ENCODE measurements at regions not wholly inside any gene's neighbourhood (a gene's known extent, or its start where the extent isn't known, plus 50 kb on each side); places are given as distances from the start of the nearest gene placed in this dataset.

DNA sequence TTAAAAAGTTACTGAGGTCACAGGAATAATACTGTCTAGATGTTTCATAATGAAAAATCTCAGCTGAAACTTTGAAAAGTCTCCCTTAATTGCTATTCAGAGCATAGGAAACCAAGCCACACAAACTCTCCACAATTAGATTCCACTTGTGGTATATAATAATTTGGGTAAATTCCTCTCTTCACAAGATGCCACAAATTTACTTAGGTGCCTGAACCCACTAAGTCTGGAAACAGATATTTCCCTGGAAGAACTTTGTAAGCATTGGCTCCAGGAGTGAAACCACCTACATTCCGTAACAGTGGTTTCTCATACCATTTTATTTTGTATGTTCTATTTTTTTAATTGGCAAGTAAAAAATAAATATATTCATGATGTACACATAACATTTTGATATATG lies 493.4 kb downstream of the SEMA3D start:
- Mint-ChIP-seq H3K36me3 (ENCODE audit: insufficient read depth, unreplicated experiment) (no peaks in the 10 kb centered on the region), H3K4me3 (ENCODE audit: unreplicated experiment) (no peak overlapping the region), H3K9me3 (ENCODE audit: unreplicated experiment) (peaks cover 11% of the 10 kb centered on the region), H3K27ac (ENCODE audit: unreplicated experiment) (no peak overlapping the region), H3K4me1 (ENCODE audit: low read depth, unreplicated experiment) (no peaks in the 10 kb centered on the region), H3K27me3 (ENCODE audit: insufficient read depth, unreplicated experiment) (no peaks in the 10 kb centered on the region)
- H3K27me3 ChIP-seq (replicated peaks; ENCODE audit: control insufficient read depth, insufficient read depth, low read length), result no peaks in the 10 kb centered on the region
- intact Hi-C loops (cut with micrococcal nuclease; ENCODE audit: unreplicated experiment), result no loop called here
- no peaks in the 10 kb centered on the region for H3K36me3 ChIP-seq (ENCODE audit: control insufficient read depth, insufficient read depth, low read length)
- no peak for DNase-seq
- CTCF ChIA-PET, result no interaction called here
- H3K4me1 ChIP-seq, result no peaks in the 10 kb centered on the region
- POLR2A ChIA-PET, result no interaction called here
- BruUV-seq (replicated peaks), result no TSS peak
- no peaks in the 10 kb centered on the region for H3K9me3 ChIP-seq
- no peak overlapping the region for H3K4me3 ChIP-seq (ENCODE audit: low read depth, low read length)
- TF ChIP-seq, protein P1, sequence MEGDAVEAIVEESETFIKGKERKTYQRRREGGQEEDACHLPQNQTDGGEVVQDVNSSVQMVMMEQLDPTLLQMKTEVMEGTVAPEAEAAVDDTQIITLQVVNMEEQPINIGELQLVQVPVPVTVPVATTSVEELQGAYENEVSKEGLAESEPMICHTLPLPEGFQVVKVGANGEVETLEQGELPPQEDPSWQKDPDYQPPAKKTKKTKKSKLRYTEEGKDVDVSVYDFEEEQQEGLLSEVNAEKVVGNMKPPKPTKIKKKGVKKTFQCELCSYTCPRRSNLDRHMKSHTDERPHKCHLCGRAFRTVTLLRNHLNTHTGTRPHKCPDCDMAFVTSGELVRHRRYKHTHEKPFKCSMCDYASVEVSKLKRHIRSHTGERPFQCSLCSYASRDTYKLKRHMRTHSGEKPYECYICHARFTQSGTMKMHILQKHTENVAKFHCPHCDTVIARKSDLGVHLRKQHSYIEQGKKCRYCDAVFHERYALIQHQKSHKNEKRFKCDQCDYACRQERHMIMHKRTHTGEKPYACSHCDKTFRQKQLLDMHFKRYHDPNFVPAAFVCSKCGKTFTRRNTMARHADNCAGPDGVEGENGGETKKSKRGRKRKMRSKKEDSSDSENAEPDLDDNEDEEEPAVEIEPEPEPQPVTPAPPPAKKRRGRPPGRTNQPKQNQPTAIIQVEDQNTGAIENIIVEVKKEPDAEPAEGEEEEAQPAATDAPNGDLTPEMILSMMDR (IDR thresholded peaks at IDR 0.05; ENCODE audit: insufficient read depth in 1 of 2, low read depth in 1 of 2, low read length in 1 of 2, severe bottlenecking in 1 of 2, unreplicated experiment in 1 of 2), result no peak

DNA sequence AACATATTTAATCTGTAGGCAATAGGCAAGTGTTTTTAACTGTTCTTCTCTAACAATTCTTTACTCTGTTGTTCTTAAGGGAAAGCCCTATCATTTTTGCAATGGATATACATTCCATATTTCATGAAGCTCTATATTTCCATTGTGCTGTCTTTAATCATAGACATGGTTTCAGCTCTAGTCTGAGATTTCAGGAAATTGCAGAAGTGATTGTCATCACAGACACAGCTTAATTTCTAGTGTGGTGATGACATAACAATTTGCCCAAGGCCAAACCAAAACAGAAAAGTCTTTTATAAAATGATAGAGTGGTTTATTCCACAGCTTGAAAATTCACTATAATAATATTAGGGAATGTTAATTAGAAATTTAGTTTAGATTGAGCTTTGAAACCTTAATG lies 494.1 kb upstream of the SEMA3A start:
- intact Hi-C loops (cut with micrococcal nuclease; ENCODE audit: unreplicated experiment), result no loop called here
- H3K27me3 Mint-ChIP-seq (ENCODE audit: insufficient read depth, unreplicated experiment), result no peaks in the 10 kb centered on the region
- TF ChIP-seq, protein P1 (IDR thresholded peaks at IDR 0.05; ENCODE audit: insufficient read depth in 1 of 2, low read depth in 1 of 2, low read length in 1 of 2, severe bottlenecking in 1 of 2, unreplicated experiment in 1 of 2), result no peak
- Histone ChIP-seq H3K27me3 (replicated peaks; ENCODE audit: control insufficient read depth, insufficient read depth, low read length) (no peaks in the 10 kb centered on the region), H3K4me1 (no peaks in the 10 kb centered on the region), H3K9me3 (no peaks in the 10 kb centered on the region), H3K36me3 (ENCODE audit: control insufficient read depth, insufficient read depth, low read length) (no peaks in the 10 kb centered on the region), H3K4me3 (ENCODE audit: low read depth, low read length) (no peak overlapping the region)
- H3K36me3 Mint-ChIP-seq (ENCODE audit: insufficient read depth, unreplicated experiment), result no peaks in the 10 kb centered on the region
- POLR2A ChIA-PET, result no interaction called here
- peaks cover 11% of the 10 kb centered on the region for H3K9me3 Mint-ChIP-seq (ENCODE audit: unreplicated experiment)
- H3K27ac Mint-ChIP-seq (ENCODE audit: unreplicated experiment), result no peak overlapping the region
- no TSS peak for BruUV-seq (replicated peaks)
- H3K4me1 Mint-ChIP-seq (ENCODE audit: low read depth, unreplicated experiment), result no peaks in the 10 kb centered on the region
- CTCF ChIA-PET, result no interaction called here
- no peak overlapping the region for H3K4me3 Mint-ChIP-seq (ENCODE audit: unreplicated experiment)
- no peak for DNase-seq

DNA sequence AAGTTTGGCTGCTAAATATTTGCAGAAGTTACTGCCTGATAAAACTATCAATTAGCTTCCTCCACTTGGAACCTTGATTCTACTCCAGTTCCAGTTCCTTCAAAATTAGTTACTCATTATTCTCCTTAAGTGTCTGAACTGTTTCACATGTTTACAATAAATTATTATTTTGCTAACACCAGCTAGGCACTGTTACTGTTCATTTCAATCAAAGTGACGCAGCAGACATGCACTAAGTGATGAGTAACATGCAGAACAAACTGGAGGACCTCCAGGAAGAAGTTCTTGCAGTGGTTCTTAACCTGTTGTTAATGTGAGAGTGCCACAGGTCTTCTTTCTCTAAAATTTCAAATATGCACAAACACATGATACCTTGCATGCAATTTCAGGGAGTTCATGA lies 491.8 kb upstream of the SEMA3A start:
- Mint-ChIP-seq H3K36me3 (ENCODE audit: insufficient read depth, unreplicated experiment) (no peaks in the 10 kb centered on the region), H3K9me3 (ENCODE audit: unreplicated experiment) (peaks cover 11% of the 10 kb centered on the region), H3K27ac (ENCODE audit: unreplicated experiment) (no peak overlapping the region), H3K27me3 (ENCODE audit: insufficient read depth, unreplicated experiment) (no peaks in the 10 kb centered on the region), H3K4me1 (ENCODE audit: low read depth, unreplicated experiment) (peaks cover 8% of the 10 kb centered on the region), H3K4me3 (ENCODE audit: unreplicated experiment) (no peak overlapping the region)
- no peak overlapping the region for H3K4me3 ChIP-seq (ENCODE audit: low read depth, low read length)
- H3K27me3 ChIP-seq (replicated peaks; ENCODE audit: control insufficient read depth, insufficient read depth, low read length), result no peaks in the 10 kb centered on the region
- no peaks in the 10 kb centered on the region for H3K9me3 ChIP-seq
- intact Hi-C loops (cut with micrococcal nuclease; ENCODE audit: unreplicated experiment), result no loop called here
- no TSS peak for BruUV-seq (replicated peaks)
- no peaks in the 10 kb centered on the region for H3K4me1 ChIP-seq
- POLR2A ChIA-PET, result no interaction called here
- no peaks in the 10 kb centered on the region for H3K36me3 ChIP-seq (ENCODE audit: control insufficient read depth, insufficient read depth, low read length)
- CTCF ChIA-PET, result no interaction called here
- DNase-seq, result no peak
- TF ChIP-seq, protein P1 (IDR thresholded peaks at IDR 0.05; ENCODE audit: insufficient read depth in 1 of 2, low read depth in 1 of 2, low read length in 1 of 2, severe bottlenecking in 1 of 2, unreplicated experiment in 1 of 2), result no peak

Data from Caco-2 (cell line).